GM12891 (cell line): ENCODE measurements at regions not wholly inside any gene's neighbourhood (a gene's known extent, or its start where the extent isn't known, plus 50 kb on each side); places are given as distances from the start of the nearest gene placed in this dataset.

ENCODE experiments used
- POLR2A ChIP-seq: IDR thresholded peaks from 2 replicates; pipeline ENCODE4 v1.6.1; 2011; ENCODE audit warnings: low read depth, low read length, control low read depth
- POLR2AphosphoS5 ChIP-seq: IDR thresholded peaks from 2 replicates; pipeline ENCODE4 v1.6.1; 2011; ENCODE audit warnings: low read depth, low read length, control low read depth
- TAF1 ChIP-seq: IDR thresholded peaks from 2 replicates; pipeline ENCODE4 v1.6.1; 2011; ENCODE audit warnings: low read depth, low read length, control low read depth

DNA sequence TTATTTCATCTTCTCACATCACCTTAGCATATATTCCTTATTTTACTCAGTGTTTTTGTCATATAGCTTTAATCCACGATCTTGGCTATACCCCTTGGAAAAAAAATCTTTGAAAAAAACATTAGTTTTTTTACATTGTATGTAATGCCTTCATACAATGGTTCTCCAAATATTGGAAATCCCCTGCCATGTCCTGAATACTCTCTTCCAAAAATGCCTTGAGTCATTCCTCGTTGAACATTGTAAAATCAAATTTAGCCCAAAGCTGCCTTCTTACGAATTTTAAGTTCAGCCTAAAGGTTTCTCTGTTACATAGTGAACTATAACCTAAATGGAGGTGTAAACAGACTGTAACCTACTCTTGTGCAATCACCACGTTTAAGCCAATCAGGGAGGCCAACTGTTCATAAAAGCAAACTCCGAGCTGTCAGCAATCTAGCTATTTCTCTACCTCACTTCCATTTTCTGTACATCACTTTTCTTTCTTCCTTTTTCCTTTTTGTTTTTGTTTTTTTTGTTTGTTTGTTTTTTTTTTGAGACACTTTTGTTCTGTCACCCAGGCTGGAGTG is 140.1 kb downstream of the ANXA2 start:
- TF ChIP-seq POLR2A (no peak), POLR2AphosphoS5 (no peak), TAF1 (no peak)
